ENCODE measurements at regions not wholly inside any gene's neighbourhood (a gene's known extent, or its start where the extent isn't known, plus 50 kb on each side); places are given as distances from the start of the nearest gene placed in this dataset.
A peak's percentile ranks its signal among the peaks of the same experiment; 100 is the strongest.

DNA sequence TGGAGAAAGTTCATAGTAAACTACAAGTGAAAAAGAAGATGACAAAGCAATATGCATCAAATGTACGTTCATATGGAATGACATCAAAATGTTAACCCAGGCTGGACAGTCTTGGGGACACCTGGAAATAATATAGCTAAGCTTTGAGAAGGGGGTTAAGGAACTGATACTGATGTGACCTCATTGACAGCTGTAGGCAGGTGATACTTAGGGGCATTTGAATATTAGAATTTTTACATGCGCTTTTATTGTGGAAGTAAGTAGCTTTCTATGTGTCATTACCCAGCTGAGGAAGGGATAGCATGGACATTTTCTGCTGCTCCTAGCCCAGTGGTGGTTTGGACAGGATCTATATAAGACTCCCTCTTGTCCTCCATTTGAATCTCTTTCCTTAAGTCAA lies 299.7 kb downstream of the CWC27 start:
- Histone ChIP-seq H3K27me3 (no peaks in the 10 kb centered on the region), H4K20me1 (ENCODE audit: insufficient read depth, poor library complexity, severe bottlenecking) (no peaks in the 10 kb centered on the region), H3K79me2 (no peaks in the 10 kb centered on the region), H3K36me3 (replicated peaks; ENCODE audit: insufficient read depth, low read depth) (no peaks in the 10 kb centered on the region), H3K9me3 (ENCODE audit: low read depth) (no peaks in the 10 kb centered on the region), H2AFZ (no peak overlapping the region), H3K27ac (no peak overlapping the region), H3K4me1 (ENCODE audit: insufficient read depth) (peaks cover 8% of the 10 kb centered on the region), H3K9me2 (replicated peaks; ENCODE audit: insufficient read depth) (no peaks in the 10 kb centered on the region), H3K4me2 (no peak overlapping the region), H3K4me3 (no peak overlapping the region)
- TF ChIP-seq, protein P1, sequence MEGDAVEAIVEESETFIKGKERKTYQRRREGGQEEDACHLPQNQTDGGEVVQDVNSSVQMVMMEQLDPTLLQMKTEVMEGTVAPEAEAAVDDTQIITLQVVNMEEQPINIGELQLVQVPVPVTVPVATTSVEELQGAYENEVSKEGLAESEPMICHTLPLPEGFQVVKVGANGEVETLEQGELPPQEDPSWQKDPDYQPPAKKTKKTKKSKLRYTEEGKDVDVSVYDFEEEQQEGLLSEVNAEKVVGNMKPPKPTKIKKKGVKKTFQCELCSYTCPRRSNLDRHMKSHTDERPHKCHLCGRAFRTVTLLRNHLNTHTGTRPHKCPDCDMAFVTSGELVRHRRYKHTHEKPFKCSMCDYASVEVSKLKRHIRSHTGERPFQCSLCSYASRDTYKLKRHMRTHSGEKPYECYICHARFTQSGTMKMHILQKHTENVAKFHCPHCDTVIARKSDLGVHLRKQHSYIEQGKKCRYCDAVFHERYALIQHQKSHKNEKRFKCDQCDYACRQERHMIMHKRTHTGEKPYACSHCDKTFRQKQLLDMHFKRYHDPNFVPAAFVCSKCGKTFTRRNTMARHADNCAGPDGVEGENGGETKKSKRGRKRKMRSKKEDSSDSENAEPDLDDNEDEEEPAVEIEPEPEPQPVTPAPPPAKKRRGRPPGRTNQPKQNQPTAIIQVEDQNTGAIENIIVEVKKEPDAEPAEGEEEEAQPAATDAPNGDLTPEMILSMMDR (IDR thresholded peaks at IDR 0.05; ENCODE audit: poor library complexity): no peak
- TF ChIP-seq EZH2 (IDR thresholded peaks at IDR 0.05; ENCODE audit: borderline replicate concordance) (no peak), EZH2phosphoT487 (IDR thresholded peaks at IDR 0.05; ENCODE audit: low read depth, severe bottlenecking, unreplicated experiment) (no peak)
- no peak for DNase-seq (ENCODE audit: low spot score)
- 87% methylated on average over 2 of the region's 2 CpGs for WGBS (ENCODE audit: low lambda C conversion rate, missing lambda C conversion rate)

- Histone ChIP-seq H2AFZ (no peak overlapping the region), H3K36me3 (replicated peaks; ENCODE audit: insufficient read depth, low read depth) (no peaks in the 10 kb centered on the region), H3K79me2 (no peaks in the 10 kb centered on the region), H3K27me3 (no peaks in the 10 kb centered on the region), H3K4me2 (no peak overlapping the region), H3K4me1 (ENCODE audit: insufficient read depth) (peaks cover 8% of the 10 kb centered on the region), H3K9me3 (ENCODE audit: low read depth) (no peaks in the 10 kb centered on the region), H3K9me2 (replicated peaks; ENCODE audit: insufficient read depth) (no peaks in the 10 kb centered on the region), H3K27ac (no peak overlapping the region), H4K20me1 (ENCODE audit: insufficient read depth, poor library complexity, severe bottlenecking) (no peaks in the 10 kb centered on the region), H3K4me3 (no peak overlapping the region)
- DNase-seq (ENCODE audit: low spot score): no peak
- WGBS (ENCODE audit: low lambda C conversion rate, missing lambda C conversion rate): 25% methylated on average over 1 of the region's 1 CpG
- TF ChIP-seq, protein P1 (IDR thresholded peaks at IDR 0.05; ENCODE audit: poor library complexity): no peak
- TF ChIP-seq EZH2phosphoT487 (IDR thresholded peaks at IDR 0.05; ENCODE audit: low read depth, severe bottlenecking, unreplicated experiment): no peak
- TF ChIP-seq EZH2 (IDR thresholded peaks at IDR 0.05; ENCODE audit: borderline replicate concordance): no peak
These were observed 301.3 kb downstream of the CWC27 start for GRCh38 chr5:65070026-65070425.

GRCh38 chr5:65072850-65073249 lies 304.1 kb downstream of the CWC27 start:
- H3K27me3 ChIP-seq: no peaks in the 10 kb centered on the region
- no peaks in the 10 kb centered on the region for H3K9me2 ChIP-seq (replicated peaks; ENCODE audit: insufficient read depth)
- H3K4me2 ChIP-seq: peak overlapping the region; percentile 10
- H4K20me1 ChIP-seq (ENCODE audit: insufficient read depth, poor library complexity, severe bottlenecking): no peaks in the 10 kb centered on the region
- H2AFZ ChIP-seq: no peak overlapping the region
- H3K27ac ChIP-seq: no peak overlapping the region
- H3K4me1 ChIP-seq (ENCODE audit: insufficient read depth): no peaks in the 10 kb centered on the region
- no peaks in the 10 kb centered on the region for H3K79me2 ChIP-seq
- WGBS (ENCODE audit: low lambda C conversion rate, missing lambda C conversion rate): 54% methylated on average over 8 of the region's 8 CpGs
- TF ChIP-seq EZH2phosphoT487 (IDR thresholded peaks at IDR 0.05; ENCODE audit: low read depth, severe bottlenecking, unreplicated experiment): no peak
- no peak for TF ChIP-seq EZH2 (IDR thresholded peaks at IDR 0.05; ENCODE audit: borderline replicate concordance)
- TF ChIP-seq, protein P1 (IDR thresholded peaks at IDR 0.05; ENCODE audit: poor library complexity): no peak
- H3K4me3 ChIP-seq: no peak overlapping the region
- no peaks in the 10 kb centered on the region for H3K36me3 ChIP-seq (replicated peaks; ENCODE audit: insufficient read depth, low read depth)
- no peaks in the 10 kb centered on the region for H3K9me3 ChIP-seq (ENCODE audit: low read depth)
- no peak for DNase-seq (ENCODE audit: low spot score)

DNA sequence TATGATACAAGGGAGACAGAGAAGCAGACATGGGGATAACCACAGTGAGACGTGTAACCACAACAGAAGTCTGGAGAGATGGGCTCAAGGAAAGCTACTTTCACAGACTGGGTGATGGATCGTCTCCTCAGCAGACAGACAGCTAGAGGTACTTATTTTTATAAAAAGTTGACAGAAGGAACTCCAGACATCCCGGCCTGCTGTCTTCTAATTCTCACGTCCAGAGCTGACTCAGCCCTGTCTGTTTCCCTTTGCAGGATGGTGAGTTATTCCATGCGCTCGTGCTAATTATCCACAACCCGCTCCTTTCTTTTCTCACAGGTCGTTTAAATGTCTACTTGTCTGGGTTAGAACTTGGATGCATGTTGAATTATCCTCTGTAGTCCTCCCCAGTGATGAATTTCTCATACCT lies 304.5 kb downstream of the CWC27 start:
- no peaks in the 10 kb centered on the region for H3K36me3 ChIP-seq (replicated peaks; ENCODE audit: insufficient read depth, low read depth)
- DNase-seq (ENCODE audit: low spot score): peak; percentile 31

More for the DNA sequence above, 304.5 kb downstream of the CWC27 start:
- Histone ChIP-seq H3K27me3 (no peaks in the 10 kb centered on the region), H2AFZ (no peak overlapping the region), H4K20me1 (ENCODE audit: insufficient read depth, poor library complexity, severe bottlenecking) (no peaks in the 10 kb centered on the region), H3K4me1 (ENCODE audit: insufficient read depth) (no peaks in the 10 kb centered on the region), H3K9me3 (ENCODE audit: low read depth) (no peaks in the 10 kb centered on the region), H3K4me2 (peak overlapping the region; percentile 10), H3K27ac (no peak overlapping the region), H3K9me2 (replicated peaks; ENCODE audit: insufficient read depth) (no peaks in the 10 kb centered on the region), H3K79me2 (no peaks in the 10 kb centered on the region), H3K4me3 (no peak overlapping the region)
- TF ChIP-seq EZH2 (IDR thresholded peaks at IDR 0.05; ENCODE audit: borderline replicate concordance) (no peak), EZH2phosphoT487 (IDR thresholded peaks at IDR 0.05; ENCODE audit: low read depth, severe bottlenecking, unreplicated experiment) (no peak)
- TF ChIP-seq, protein P1 (IDR thresholded peaks at IDR 0.05; ENCODE audit: poor library complexity): no peak
- 45% methylated on average over 8 of the region's 8 CpGs for WGBS (ENCODE audit: low lambda C conversion rate, missing lambda C conversion rate)

Data from hepatocyte (in vitro differentiated cells).